ENCODE measurements at regions not wholly inside any gene's neighbourhood (a gene's known extent, or its start where the extent isn't known, plus 50 kb on each side); places are given as distances from the start of the nearest gene placed in this dataset.

- TF ChIP-seq EZH2 (IDR thresholded peaks at IDR 0.05; ENCODE audit: borderline replicate concordance, insufficient read depth, low read depth, low read length, poor library complexity, severe bottlenecking) (no peak), CTCF (IDR thresholded peaks at IDR 0.05) (no peak)
These were observed 433.2 kb upstream of the ADAMTS5 start for GRCh38 chr21:27400045-27400444.
